A549 (cell line): ENCODE measurements at regions not wholly inside any gene's neighbourhood (a gene's known extent, or its start where the extent isn't known, plus 50 kb on each side); places are given as distances from the start of the nearest gene placed in this dataset.

Experiments
- CBX8 ChIP-seq: fragments of 200-600 bp; sonication (generic); IDR thresholded peaks from 2 replicates; pipeline ENCODE4 v1.6.1; 2016
- CTCF ChIP-seq: fragments of >200 bp; sonication (Bioruptor Twin); formaldehyde crosslinking; IDR thresholded peaks from 3 replicates; pipeline ENCODE4 v1.5.1; 2016
- EP300 ChIP-seq, 2 experiments: fragments of >200 bp; sonication (Bioruptor Twin); formaldehyde crosslinking; IDR thresholded peaks; 2 replicates in 1 of 2; 3 replicates in 1 of 2; pipeline ENCODE4 v1.6.1; 2016 to 2017
- HMGXB4 ChIP-seq: fragments of 250-450 bp; sonication (Bioruptor Pico); IDR thresholded peaks from 2 replicates; pipeline ENCODE4 v1.5.0; 2021; ENCODE audit warnings: mild to moderate bottlenecking, moderate library complexity, borderline replicate concordance
- HOXA7 ChIP-seq: fragments of 250-450 bp; sonication (Bioruptor Pico); IDR thresholded peaks from 2 replicates; pipeline ENCODE4 v1.5.0; 2020; ENCODE audit warnings: mild to moderate bottlenecking, moderate library complexity
- KDM1A ChIP-seq: fragments of 200-600 bp; sonication (generic); IDR thresholded peaks from 2 replicates; pipeline ENCODE4 v1.6.1; 2016; ENCODE audit warnings: low read depth, mild to moderate bottlenecking
- MYC ChIP-seq: IDR thresholded peaks from 2 replicates; pipeline ENCODE4 v1.6.1; 2012; ENCODE audit warnings: mild to moderate bottlenecking, inconsistent platforms, low read length, improper control_type of control experiment, borderline replicate concordance
- NFE2L2 ChIP-seq: fragments of 150-350 bp; conservative IDR thresholded peaks from 2 replicates; pipeline ENCODE4 v1.6.1; 2014; ENCODE audit warnings: low read length
- NPAS2 ChIP-seq: fragments of 250-450 bp; sonication (Bioruptor Pico); IDR thresholded peaks from 2 replicates; pipeline ENCODE4 v1.8.0; 2022; ENCODE audit warnings: mild to moderate bottlenecking, moderate library complexity, borderline replicate concordance
- POLR2A ChIP-seq: IDR thresholded peaks from 2 replicates; pipeline ENCODE4 v1.6.1; 2012; ENCODE audit warnings: mild to moderate bottlenecking, low read length
- RAD21 ChIP-seq, 2 experiments: fragments of >200 bp in 1 of 2; sonication (Bioruptor Twin) in 1 of 2; formaldehyde crosslinking in 1 of 2; IDR thresholded peaks in 1 of 2; conservative IDR thresholded peaks in 1 of 2; 2 replicates in 1 of 2; 3 replicates in 1 of 2; pipeline ENCODE4 v1.6.1; 2012 to 2018; ENCODE audit warnings: inconsistent platforms in 1 of 2
- RARB ChIP-seq: fragments of 250-450 bp; sonication (Bioruptor Pico); IDR thresholded peaks from 2 replicates; pipeline ENCODE4 v1.8.0; 2021; ENCODE audit warnings: mild to moderate bottlenecking, moderate library complexity
- RCOR1 ChIP-seq: fragments of 150-350 bp; IDR thresholded peaks from 2 replicates; pipeline ENCODE4 v1.6.1; 2014; ENCODE audit warnings: antibody characterized with exemption, low read length, low read depth
- RFX5 ChIP-seq: fragments of 450-650 bp; IDR thresholded peaks from 2 replicates; pipeline ENCODE4 v1.7.1; 2014; ENCODE audit warnings: antibody characterized with exemption, mild to moderate bottlenecking, moderate library complexity

GRCh38 chr15:53840681-53841080 lies 81.2 kb upstream of the WDR72 start:
- no peak for TF ChIP-seq NPAS2 (CRISPR knock-in tag)
- no peak for TF ChIP-seq CTCF
- no peak for TF ChIP-seq CBX8
- TF ChIP-seq HOXA7 = no peak
- TF ChIP-seq RAD21 (conservative IDR thresholded peaks at IDR 0.05 in 1 of 2, IDR thresholded peaks at IDR 0.05 in 1 of 2) = no peak
- TF ChIP-seq POLR2A = no peak
- TF ChIP-seq MYC = no peak
- no peak for TF ChIP-seq RFX5
- no peak for TF ChIP-seq RARB (CRISPR knock-in tag)
- no peak for TF ChIP-seq KDM1A
- no peak for TF ChIP-seq EP300 (IDR thresholded peaks at IDR 0.05)
- TF ChIP-seq RCOR1 = no peak
- TF ChIP-seq NFE2L2 = no peak
- no peak for TF ChIP-seq HMGXB4 (CRISPR knock-in tag)
